H9 (cell line): ENCODE measurements at regions not wholly inside any gene's neighbourhood (a gene's known extent, or its start where the extent isn't known, plus 50 kb on each side); places are given as distances from the start of the nearest gene placed in this dataset.

Source experiments
- DNase-seq: peaks from one replicate; pipeline ENCODE4 v3.0.0-alpha.2; 2017
- H2AFZ ChIP-seq: one replicate; pipeline ENCODE4 v1.6.1; 2013; ENCODE audit warnings: mild to moderate bottlenecking, low read length, control low read depth, moderate library complexity
- H2AK5ac ChIP-seq: 2 replicates; pipeline ENCODE4 v1.6.1; 2013; ENCODE audit warnings: low read length, control low read depth, mixed read lengths; ENCODE audit not compliant: insufficient read length
- H2BK120ac ChIP-seq: one replicate; pipeline ENCODE4 v1.6.1; 2013; ENCODE audit warnings: low read depth, mild to moderate bottlenecking, low read length, control low read depth, inconsistent platforms; ENCODE audit not compliant: poor library complexity, severe bottlenecking
- H2BK12ac ChIP-seq: 2 replicates; pipeline ENCODE4 v1.6.1; 2013; ENCODE audit warnings: low read length, control low read depth, mixed read lengths, low read depth; ENCODE audit not compliant: insufficient read length
- H2BK15ac ChIP-seq: 2 replicates; pipeline ENCODE4 v1.6.1; 2013; ENCODE audit warnings: low read depth, low read length, control low read depth
- H2BK20ac ChIP-seq: one replicate; pipeline ENCODE4 v1.6.1; 2013; ENCODE audit warnings: low read depth, mild to moderate bottlenecking, low read length, control low read depth, inconsistent platforms; ENCODE audit not compliant: poor library complexity, severe bottlenecking
- H2BK5ac ChIP-seq: 2 replicates; pipeline ENCODE4 v1.6.1; 2013; ENCODE audit warnings: low read length, control low read depth, mixed read lengths; ENCODE audit not compliant: insufficient read length
- H3K14ac ChIP-seq: 2 replicates; pipeline ENCODE4 v1.6.1; 2013; ENCODE audit warnings: low read length, control low read depth; ENCODE audit not compliant: insufficient read depth
- H3K18ac ChIP-seq: 2 replicates; pipeline ENCODE4 v1.6.1; 2013; ENCODE audit warnings: low read depth, mild to moderate bottlenecking, mixed read lengths, low read length, control low read depth; ENCODE audit not compliant: insufficient read length
- H3K23ac ChIP-seq: 2 replicates; pipeline ENCODE4 v1.6.1; 2013; ENCODE audit warnings: low read length, control low read depth, mixed read lengths, low read depth; ENCODE audit not compliant: insufficient read length
- H3K23me2 ChIP-seq: 2 replicates; pipeline ENCODE4 v1.6.1; 2013; ENCODE audit warnings: low read depth, mild to moderate bottlenecking, mixed read lengths, low read length, control low read depth; ENCODE audit not compliant: insufficient read length, poor library complexity, severe bottlenecking
- H3K27ac ChIP-seq: 2 replicates; pipeline ENCODE4 v1.5.1; 2013; ENCODE audit warnings: low read length, control low read depth, mixed read lengths, low read depth; ENCODE audit not compliant: insufficient read length
- H3K27me3 ChIP-seq: 2 replicates; pipeline ENCODE4 v1.6.1; 2013; ENCODE audit warnings: low read length, control low read depth, inconsistent platforms; ENCODE audit not compliant: insufficient read depth
- H3K4ac ChIP-seq: 2 replicates; pipeline ENCODE4 v1.6.1; 2013; ENCODE audit warnings: low read depth, mild to moderate bottlenecking, control low read depth, inconsistent platforms, low read length, moderate library complexity
- H3K4me1 ChIP-seq: 2 replicates; pipeline ENCODE4 v1.6.1; 2013; ENCODE audit warnings: low read length, control low read depth, inconsistent platforms; ENCODE audit not compliant: insufficient read depth
- H3K4me2 ChIP-seq: 2 replicates; pipeline ENCODE4 v1.6.1; 2013; ENCODE audit warnings: low read length, control low read depth, mixed read lengths; ENCODE audit not compliant: insufficient read length, insufficient read depth
- H3K56ac ChIP-seq: 2 replicates; pipeline ENCODE4 v1.6.1; 2013; ENCODE audit warnings: low read depth, mild to moderate bottlenecking, mixed read lengths, low read length, control low read depth; ENCODE audit not compliant: insufficient read length
- H3K79me1 ChIP-seq: 2 replicates; pipeline ENCODE4 v1.6.1; 2013; ENCODE audit warnings: low read depth, mild to moderate bottlenecking, moderate library complexity, low read length, control low read depth, inconsistent platforms; ENCODE audit not compliant: insufficient read depth, poor library complexity, severe bottlenecking
- H3K79me2 ChIP-seq: 2 replicates; pipeline ENCODE4 v1.6.1; 2013; ENCODE audit warnings: low read length, control low read depth, inconsistent platforms; ENCODE audit not compliant: insufficient read depth
- H3K9ac ChIP-seq: 2 replicates; pipeline ENCODE4 v1.6.1; 2013; ENCODE audit warnings: low read length, control low read depth, mixed read lengths; ENCODE audit not compliant: insufficient read length; ENCODE audit errors: extremely low read depth
- H3K9me3 ChIP-seq: one replicate; pipeline ENCODE4 v1.6.1; 2013; ENCODE audit warnings: low read depth, low read length, inconsistent platforms; ENCODE audit not compliant: control insufficient read depth
- H3T11ph ChIP-seq: one replicate; pipeline ENCODE4 v1.6.1; 2013; ENCODE audit warnings: mild to moderate bottlenecking, low read length, control low read depth, inconsistent platforms
- H4K20me1 ChIP-seq: one replicate; pipeline ENCODE4 v1.6.1; 2013; ENCODE audit not compliant: control insufficient read depth, insufficient read length, insufficient read depth
- H4K5ac ChIP-seq: 2 replicates; pipeline ENCODE4 v1.6.1; 2013; ENCODE audit warnings: low read depth, mild to moderate bottlenecking, mixed read lengths, low read length, control low read depth; ENCODE audit not compliant: insufficient read length
- H4K8ac ChIP-seq: replicated peaks from 2 replicates; pipeline ENCODE4 v1.6.1; 2013; ENCODE audit warnings: low read length, control low read depth, mixed read lengths, low read depth; ENCODE audit not compliant: insufficient read length
- H4K91ac ChIP-seq: 2 replicates; pipeline ENCODE4 v1.6.1; 2013; ENCODE audit warnings: low read depth, mild to moderate bottlenecking, moderate library complexity, mixed read lengths, low read length, control low read depth; ENCODE audit not compliant: insufficient read length
- H3K27ac Mint-ChIP-seq, 3 experiments: 2 replicates in 2 of 3; 3 replicates in 1 of 3; pipeline ENCODE4 v1.8.0; 2020 to 2021; ENCODE audit warnings: mixed read lengths in 3 of 3, mild to moderate bottlenecking in 1 of 3, moderate library complexity in 1 of 3
- H3K27me3 Mint-ChIP-seq: 2 replicates; pipeline ENCODE4 v1.8.0; 2021; ENCODE audit warnings: low read depth, mild to moderate bottlenecking, moderate library complexity, mixed read lengths
- H3K36me3 Mint-ChIP-seq, 3 experiments: 2 replicates in 2 of 3; 3 replicates in 1 of 3; pipeline ENCODE4 v1.8.0; 2020 to 2021; ENCODE audit warnings: low read depth in 3 of 3, mixed read lengths in 3 of 3; ENCODE audit not compliant: insufficient read depth in 1 of 3
- H3K4me1 Mint-ChIP-seq, 2 experiments: 2 replicates each; pipeline ENCODE4 v1.8.0; 2020; ENCODE audit warnings: mixed read lengths in 2 of 2
- H3K4me3 Mint-ChIP-seq, 2 experiments: 2 replicates in 1 of 2; 3 replicates in 1 of 2; pipeline ENCODE4 v1.8.0; 2020 to 2021; ENCODE audit warnings: mild to moderate bottlenecking in 2 of 2, mixed read lengths in 2 of 2, moderate library complexity in 1 of 2
- H3K9me3 Mint-ChIP-seq, 2 experiments: 2 replicates in 1 of 2; 3 replicates in 1 of 2; pipeline ENCODE4 v1.8.0; 2020; ENCODE audit warnings: mild to moderate bottlenecking in 2 of 2, mixed read lengths in 2 of 2, moderate library complexity in 1 of 2
- CTCF ChIP-seq: fragments of 200-600 bp; sonication (generic); conservative IDR thresholded peaks from 3 replicates; pipeline ENCODE4 v1.8.0; 2021; ENCODE audit warnings: antibody characterized with exemption, mild to moderate bottlenecking
- WGBS: extraction: QIAGEN DNeasy Blood & Tissue Kit; methylation state at CpG from one replicate; pipeline ENCODE4 v1.1.7; 2013; ENCODE audit warnings: missing lambda C conversion rate, low lambda C conversion rate, mixed read lengths; ENCODE audit not compliant: insufficient read length; ENCODE audit errors: extremely low coverage; 5-methylcytosine and 5-hydroxymethylcytosine counted together

GRCh38 chr6:147095316-147095715, 108.9 kb upstream of the STXBP5 start:
- no peak overlapping the region for H4K91ac ChIP-seq
- no CpG with 5 or more reads among the region's 3 CpGs for WGBS
- Mint-ChIP-seq H3K27me3 (no peaks in the 10 kb centered on the region), H3K4me1 (peaks cover 0 to 2% of the 10 kb centered on the region in 2 experiments; a peak in 1 of 4 replicates), H3K4me3 (no peak overlapping the region), H3K9me3 (peaks cover 0 to 4% of the 10 kb centered on the region in 2 experiments; a peak in 1 of 5 replicates), H3K27ac (no peak overlapping the region), H3K36me3 (no peaks in the 10 kb centered on the region)
- H3K79me2 ChIP-seq = no peaks in the 10 kb centered on the region
- H2BK120ac ChIP-seq = no peak overlapping the region
- no peaks in the 10 kb centered on the region for H3K4me1 ChIP-seq
- no peak overlapping the region for H3K14ac ChIP-seq
- H3K27me3 ChIP-seq = no peaks in the 10 kb centered on the region
- H3K9me3 ChIP-seq = no peaks in the 10 kb centered on the region
- no peak overlapping the region for H3K9ac ChIP-seq
- H3K4ac ChIP-seq = no peak overlapping the region
- no peak overlapping the region for H2BK20ac ChIP-seq
- no peak overlapping the region for H4K5ac ChIP-seq
- H3K4me2 ChIP-seq = no peak overlapping the region
- H2AFZ ChIP-seq = no peak overlapping the region
- no peak overlapping the region for H3K23ac ChIP-seq
- H4K20me1 ChIP-seq = no peaks in the 10 kb centered on the region
- H2BK12ac ChIP-seq = no peak overlapping the region
- no peaks in the 10 kb centered on the region for H3K79me1 ChIP-seq
- H4K8ac ChIP-seq = no peak overlapping the region
- H3T11ph ChIP-seq = no peak overlapping the region
- H2BK5ac ChIP-seq = no peak overlapping the region
- H3K18ac ChIP-seq = no peak overlapping the region
- no peaks in the 10 kb centered on the region for H3K23me2 ChIP-seq
- TF ChIP-seq CTCF = no peak
- H2AK5ac ChIP-seq = no peak overlapping the region
- DNase-seq = no peak
- no peak overlapping the region for H3K27ac ChIP-seq
- no peak overlapping the region for H3K56ac ChIP-seq
- no peak overlapping the region for H2BK15ac ChIP-seq
